GM21737 (cell line): ENCODE measurements at regions not wholly inside any gene's neighbourhood (a gene's known extent, or its start where the extent isn't known, plus 50 kb on each side); places are given as distances from the start of the nearest gene placed in this dataset.

Source experiments
- ATAC-seq: cut with Tn5 transposase; IDR thresholded peaks from one replicate; pipeline ENCODE4 v1.9.1; 2021; ENCODE audit warnings: mild to moderate bottlenecking, moderate library complexity; ENCODE audit not compliant: unreplicated experiment

GRCh38 chr1:222301652-222302051 is 246.3 kb downstream of the HHIPL2 start:
- no peak for ATAC-seq

GRCh38 chr1:222299524-222299923 is 248.4 kb downstream of the HHIPL2 start:
- no peak for ATAC-seq

GRCh38 chr1:222290866-222291265 is 257.0 kb downstream of the HHIPL2 start:
- no peak for ATAC-seq

- ATAC-seq, result no peak
Measured at GRCh38 chr1:222288053-222288452, 259.9 kb downstream of the HHIPL2 start.

GRCh38 chr1:222286011-222286410 is 261.9 kb downstream of the HHIPL2 start:
- no peak for ATAC-seq

- ATAC-seq, result no peak
Measured at GRCh38 chr1:222285526-222285925, 262.4 kb downstream of the HHIPL2 start.

GRCh38 chr1:222284466-222284865 is 263.4 kb downstream of the HHIPL2 start:
- no peak for ATAC-seq

- ATAC-seq, result no peak
Measured at GRCh38 chr1:222283147-222283768, 264.6 kb downstream of the HHIPL2 start.

GRCh38 chr1:222279591-222279990 is 268.3 kb downstream of the HHIPL2 start:
- ATAC-seq, result no peak

- ATAC-seq, result no peak
Measured at GRCh38 chr1:222278501-222278900, 269.4 kb downstream of the HHIPL2 start.

- ATAC-seq, result no peak
Measured at GRCh38 chr1:222275729-222276465, 272.0 kb downstream of the HHIPL2 start.

- ATAC-seq, result no peak
Measured at GRCh38 chr1:222275001-222275728, 272.7 kb downstream of the HHIPL2 start.

GRCh38 chr1:222266223-222267196 is 281.4 kb downstream of the HHIPL2 start:
- no peak for ATAC-seq

GRCh38 chr1:222263791-222264190 is 284.1 kb downstream of the HHIPL2 start:
- no peak for ATAC-seq

- ATAC-seq, result no peak
Measured at GRCh38 chr1:222257027-222257426, 290.9 kb downstream of the HHIPL2 start.

GRCh38 chr1:222256058-222256457 is 291.8 kb downstream of the HHIPL2 start:
- no peak for ATAC-seq

GRCh38 chr1:222252788-222253187 is 295.1 kb downstream of the HHIPL2 start:
- ATAC-seq, result no peak

GRCh38 chr1:222251847-222252246 is 296.1 kb downstream of the HHIPL2 start:
- ATAC-seq, result no peak

- no peak for ATAC-seq
Measured at GRCh38 chr1:222250376-222250775, 297.5 kb downstream of the HHIPL2 start.

GRCh38 chr1:222247811-222248310 is 300.0 kb downstream of the HHIPL2 start:
- ATAC-seq, result no peak

GRCh38 chr1:222247081-222247480 is 300.8 kb downstream of the HHIPL2 start:
- no peak for ATAC-seq
